Activated CD4-positive, alpha-beta T cell treated with anti-CD3 and anti-CD28 coated beads, Interleukin-2, amount 50 U/mL, for 48 hours (primary cell): ENCODE measurements at regions not wholly inside any gene's neighbourhood (a gene's known extent, or its start where the extent isn't known, plus 50 kb on each side); places are given as distances from the start of the nearest gene placed in this dataset.

Experiments
- DNase-seq, 2 experiments: peaks; one replicate each; pipeline ENCODE4 v3.0.0-alpha.2; 2020

DNA sequence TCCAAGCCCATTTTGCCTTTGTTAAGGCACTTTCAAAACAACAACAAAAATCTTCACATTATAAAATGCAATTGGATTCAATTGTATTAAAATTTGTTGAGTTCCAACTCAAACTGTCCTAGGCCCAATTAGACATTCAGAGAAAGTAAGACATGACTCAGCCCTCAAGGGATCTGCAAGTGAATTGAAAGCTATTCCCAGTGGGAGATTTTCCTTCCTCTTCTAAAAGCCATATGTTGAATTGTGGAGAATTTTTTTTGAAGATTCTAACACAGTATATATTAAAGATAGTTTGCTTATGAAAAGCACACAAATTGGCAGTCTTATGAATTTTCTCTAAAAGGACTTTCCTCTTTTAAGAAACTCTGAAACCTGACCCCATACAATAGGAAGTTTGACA lies 268.0 kb upstream of the PARD3B start:
- DNase-seq, result no peak

DNA sequence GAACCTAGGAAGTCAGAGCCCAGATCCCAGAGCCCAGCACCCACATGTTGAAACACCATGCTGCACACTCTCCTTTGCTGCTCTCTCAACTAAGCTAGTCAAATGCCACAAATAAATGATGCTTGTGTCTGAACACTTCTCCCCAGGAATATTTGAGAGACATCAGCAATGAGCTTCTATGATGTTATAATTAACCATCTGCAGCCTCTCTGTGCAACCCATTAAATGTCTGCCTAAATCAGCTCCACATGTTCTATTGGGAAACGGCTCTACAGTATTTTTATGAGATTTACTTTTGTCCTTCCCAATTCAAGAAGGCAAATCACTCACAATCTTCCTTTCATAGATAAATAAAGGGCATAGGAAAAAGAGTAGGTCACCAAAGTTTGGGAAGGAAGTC lies 266.8 kb upstream of the PARD3B start:
- DNase-seq, result no peak

- no peak for DNase-seq
Observed at GRCh38 chr2:204279819-204280218, 265.5 kb upstream of the PARD3B start.

- no peak for DNase-seq
Observed at GRCh38 chr2:204280262-204280668, 265.0 kb upstream of the PARD3B start.

GRCh38 chr2:204282081-204282480 lies 263.2 kb upstream of the PARD3B start:
- DNase-seq, result no peak

GRCh38 chr2:204282525-204282924 lies 262.8 kb upstream of the PARD3B start:
- no peak for DNase-seq

- DNase-seq, result no peak
Observed at GRCh38 chr2:204289066-204289465, 256.2 kb upstream of the PARD3B start.

GRCh38 chr2:204292439-204292838 lies 252.8 kb upstream of the PARD3B start:
- no peak for DNase-seq

DNA sequence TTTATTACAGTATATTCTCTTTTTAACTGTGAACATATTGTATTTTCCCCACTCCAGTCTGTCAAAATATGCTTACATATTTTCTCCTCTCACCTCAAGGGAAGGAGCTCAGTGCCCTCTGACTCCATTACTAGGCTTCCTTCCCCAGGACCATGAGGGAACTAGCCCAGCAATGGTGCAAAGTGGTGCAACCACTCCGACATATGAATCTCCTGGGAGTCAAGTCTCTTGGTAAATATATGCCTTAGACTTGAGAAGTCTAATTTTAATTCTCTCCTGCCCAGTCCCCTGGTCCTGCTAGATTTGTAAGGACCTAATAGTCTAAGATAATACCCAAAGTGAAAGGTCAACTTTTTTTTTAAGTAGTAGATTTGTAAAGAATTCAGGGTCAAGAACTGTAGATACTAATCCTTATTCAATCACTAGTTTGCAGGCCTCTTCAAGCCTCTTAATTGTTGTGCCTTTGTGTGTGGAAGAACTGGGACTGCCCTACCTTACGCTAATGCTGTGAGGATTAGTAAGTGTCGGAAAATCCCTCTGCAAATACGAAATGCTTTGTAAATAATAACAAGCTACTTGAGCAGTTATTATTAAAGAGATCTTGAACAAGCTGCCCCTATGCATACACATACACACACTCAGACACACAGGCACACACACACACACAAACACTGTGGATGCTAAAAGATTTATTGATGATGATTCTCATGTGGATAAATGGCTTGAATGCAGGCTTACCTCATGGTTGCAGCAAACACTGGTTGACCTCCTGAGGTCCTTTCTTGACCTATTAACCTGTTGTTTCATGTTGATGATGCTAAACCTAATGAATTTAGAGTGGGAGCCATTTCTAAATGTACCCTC lies 251.2 kb upstream of the PARD3B start:
- DNase-seq, result no peak

- no peak for DNase-seq
Observed at GRCh38 chr2:204298404-204298803, 246.9 kb upstream of the PARD3B start.

- no peak for DNase-seq
Observed at GRCh38 chr2:204299766-204300165, 245.5 kb upstream of the PARD3B start.

DNA sequence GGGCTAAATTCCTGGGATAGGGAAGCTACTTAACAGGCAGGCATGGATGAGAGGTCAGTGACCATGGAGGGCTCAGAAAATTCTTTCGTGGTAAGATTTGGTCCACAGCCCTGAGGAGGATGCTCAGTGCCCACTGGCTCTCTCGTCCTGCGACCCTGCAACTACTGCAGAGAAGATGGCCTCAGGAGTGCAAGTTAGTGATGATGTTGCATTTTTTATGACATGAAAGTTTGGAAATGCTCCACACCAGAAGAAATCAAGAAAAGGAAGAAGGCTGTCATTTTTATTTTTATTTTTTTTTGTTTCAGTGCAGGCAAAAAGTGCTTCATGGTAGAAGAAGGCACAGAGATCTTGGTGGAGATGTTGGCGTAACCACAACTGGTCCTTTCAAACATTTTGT lies 238.6 kb upstream of the PARD3B start:
- DNase-seq, result no peak

DNA sequence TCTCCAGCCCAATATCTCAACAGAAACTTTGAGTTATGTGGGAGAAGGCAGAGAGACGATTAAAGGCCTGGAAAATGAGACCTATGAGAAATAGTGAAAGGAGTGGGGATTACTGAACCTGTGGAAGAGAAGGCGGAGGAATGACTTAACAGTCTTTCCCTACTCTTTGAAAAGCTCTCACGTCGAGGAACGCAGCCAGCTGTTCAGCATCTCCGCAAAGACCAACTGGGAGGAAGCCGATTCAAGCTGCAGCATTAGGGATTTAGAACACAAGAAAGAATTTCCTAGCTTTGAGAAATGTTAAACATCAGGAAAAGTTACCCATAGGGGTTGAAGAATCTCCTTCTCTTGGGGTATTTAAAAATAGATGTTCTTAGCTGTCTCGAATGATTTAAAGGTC lies 233.2 kb upstream of the PARD3B start:
- no peak for DNase-seq

GRCh38 chr2:204313256-204313655 lies 232.0 kb upstream of the PARD3B start:
- DNase-seq, result no peak

DNA sequence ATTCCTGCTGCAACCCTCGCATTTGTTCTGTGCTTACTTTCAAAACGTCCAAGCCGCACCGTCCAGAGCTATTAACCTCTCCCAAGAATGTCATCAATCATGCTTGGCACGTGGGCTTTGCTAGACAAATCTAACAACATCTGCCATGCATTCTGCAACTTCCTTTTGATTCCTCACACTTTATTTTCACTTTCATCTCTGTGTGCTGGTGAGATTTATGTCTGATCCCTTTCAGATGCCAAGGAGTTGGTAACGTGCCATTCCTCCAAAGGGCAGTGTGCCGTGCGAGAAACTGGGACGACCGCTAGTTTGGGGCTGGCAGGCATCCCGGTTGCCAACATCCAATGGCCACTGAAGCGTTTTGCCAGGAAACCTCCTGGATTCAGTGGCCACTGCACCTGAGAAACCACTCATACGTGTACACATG lies 230.0 kb upstream of the PARD3B start:
- DNase-seq, result no peak

- no peak for DNase-seq
Observed at GRCh38 chr2:204317640-204318039, 227.6 kb upstream of the PARD3B start.

GRCh38 chr2:204321027-204321800 lies 224.1 kb upstream of the PARD3B start:
- no peak for DNase-seq

DNA sequence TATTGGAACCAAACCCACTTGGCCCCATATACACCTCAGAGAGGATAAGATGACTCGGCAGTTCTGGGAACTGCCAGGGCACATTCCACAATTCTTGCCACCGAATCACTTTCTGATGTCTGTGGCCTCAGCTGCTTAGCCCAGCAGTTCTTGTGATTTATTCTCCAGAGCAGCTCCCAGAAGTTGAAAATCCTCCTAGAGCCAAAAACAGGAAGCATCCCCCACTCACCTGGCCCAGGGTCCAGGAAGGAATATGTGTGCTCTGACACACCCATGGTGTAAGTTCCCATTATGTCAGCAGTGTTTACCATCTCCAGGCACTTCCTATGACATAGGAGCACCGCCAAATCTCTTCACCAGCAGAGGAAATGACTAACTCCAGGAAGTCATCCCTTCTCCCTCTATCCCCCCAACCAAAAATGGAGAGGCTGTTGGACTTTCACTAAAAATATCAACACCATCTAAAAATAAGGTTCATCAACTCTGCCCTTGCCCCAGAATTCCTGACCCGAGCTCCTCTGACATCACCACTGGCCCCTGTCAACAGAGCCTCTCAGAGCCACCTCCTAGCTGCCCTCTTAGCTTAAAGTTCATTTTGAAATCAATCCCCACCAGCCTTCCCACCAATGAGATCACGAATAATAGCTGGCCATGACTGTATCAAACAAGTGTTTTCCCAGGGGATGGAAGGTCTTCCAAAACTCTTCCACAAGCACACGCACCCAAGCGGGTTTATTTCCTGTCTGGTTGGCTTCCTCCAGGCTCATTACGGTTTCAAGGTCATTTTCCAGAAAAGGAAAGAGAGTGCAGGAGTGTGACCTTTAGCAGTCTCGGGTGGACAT lies 223.1 kb upstream of the PARD3B start:
- no peak for DNase-seq

- DNase-seq, result peak; percentile 33 to 51
Observed at GRCh38 chr2:204325468-204325867, 219.8 kb upstream of the PARD3B start.

- no peak for DNase-seq
Observed at GRCh38 chr2:204328373-204328772, 216.9 kb upstream of the PARD3B start.

- DNase-seq, result no peak
Observed at GRCh38 chr2:204329016-204329415, 216.3 kb upstream of the PARD3B start.

- no peak for DNase-seq
Observed at GRCh38 chr2:204329532-204329931, 215.7 kb upstream of the PARD3B start.

DNA sequence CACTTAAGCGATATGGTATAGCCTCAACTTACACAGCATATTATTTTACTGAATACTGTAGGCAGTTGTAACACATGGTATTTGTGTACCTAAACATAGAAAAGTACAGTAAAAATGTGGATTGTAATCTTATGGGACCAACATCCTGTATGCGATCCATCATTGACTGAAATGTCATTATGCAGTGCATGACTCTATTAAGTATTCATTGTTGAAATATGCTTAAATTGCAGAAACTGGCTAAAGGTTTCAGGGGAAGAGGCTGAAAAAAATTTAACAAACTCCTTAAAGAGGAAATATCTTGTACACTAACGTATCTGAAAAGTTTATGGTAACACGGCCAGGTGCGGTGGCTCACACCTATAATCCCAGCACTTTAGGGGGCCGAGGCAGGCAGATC lies 214.1 kb upstream of the PARD3B start:
- no peak for DNase-seq
